Ectodermal cell (in vitro differentiated cells): ENCODE measurements at regions not wholly inside any gene's neighbourhood (a gene's known extent, or its start where the extent isn't known, plus 50 kb on each side); places are given as distances from the start of the nearest gene placed in this dataset.

ENCODE experiments used
- H3K27ac ChIP-seq: 2 replicates; pipeline ENCODE4 v1.7.0; 2013; ENCODE audit warnings: mild to moderate bottlenecking, low read depth, low read length; ENCODE audit not compliant: insufficient read depth, poor library complexity, severe bottlenecking
- H3K27me3 ChIP-seq: 2 replicates; pipeline ENCODE4 v1.7.0; 2013; ENCODE audit warnings: mild to moderate bottlenecking, low read length; ENCODE audit not compliant: insufficient read depth, control insufficient read depth, poor library complexity, severe bottlenecking
- H3K36me3 ChIP-seq: one replicate; pipeline ENCODE4 v1.7.0; 2013; ENCODE audit warnings: low read length; ENCODE audit not compliant: control insufficient read depth, insufficient read depth
- H3K4me1 ChIP-seq: one replicate; pipeline ENCODE4 v1.7.0; 2013; ENCODE audit warnings: low read length; ENCODE audit not compliant: control insufficient read depth, insufficient read depth
- H3K4me3 ChIP-seq: 2 replicates; pipeline ENCODE4 v1.7.0; 2013; ENCODE audit warnings: low read depth, low read length, control low read depth; ENCODE audit not compliant: insufficient read depth
- H3K9me3 ChIP-seq: 2 replicates; pipeline ENCODE4 v1.7.0; 2013; ENCODE audit warnings: mild to moderate bottlenecking, low read length, moderate library complexity; ENCODE audit not compliant: control insufficient read depth
- WGBS, 2 experiments: methylation state at CpG; one replicate each; pipeline ENCODE4 v1.1.7; 2013; ENCODE audit warnings: missing lambda C conversion rate in 2 of 2; 5-methylcytosine and 5-hydroxymethylcytosine counted together

- 92 to 94% methylated on average over 4 of the region's 4 CpGs for WGBS, 2 experiments
- Histone ChIP-seq H3K4me1 (no peaks in the 10 kb centered on the region), H3K4me3 (no peak overlapping the region)
These were observed 429.0 kb upstream of the GRM3 start for GRCh38 chr7:86214734-86215133.

DNA sequence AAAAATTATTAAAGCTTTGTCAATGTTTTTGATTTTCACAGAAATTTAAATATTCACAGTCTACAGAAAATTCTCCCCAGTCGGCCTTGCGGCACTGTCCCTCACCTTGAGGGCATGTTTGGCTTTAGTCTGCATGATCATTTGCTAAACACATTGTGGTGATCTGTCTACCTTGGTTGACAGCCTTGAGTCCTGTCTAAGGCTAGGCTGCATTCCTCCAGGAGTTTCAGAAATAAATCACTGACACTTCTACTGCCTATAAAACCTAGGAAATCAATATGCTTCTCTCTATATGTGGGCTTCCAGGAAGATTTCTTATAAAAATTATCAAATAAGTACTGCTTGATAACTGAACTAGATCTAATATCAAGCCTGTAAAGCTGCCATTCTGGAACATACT is 430.7 kb upstream of the GRM3 start:
- no peaks in the 10 kb centered on the region for H3K4me1 ChIP-seq
- H3K27ac ChIP-seq, result no peak overlapping the region
- no peaks in the 10 kb centered on the region for H3K9me3 ChIP-seq
- WGBS, 2 experiments, result 90 to 97% methylated on average over 2 of the region's 2 CpGs
- no peaks in the 10 kb centered on the region for H3K27me3 ChIP-seq
- no peaks in the 10 kb centered on the region for H3K36me3 ChIP-seq
- no peak overlapping the region for H3K4me3 ChIP-seq

More at GRCh38 chr7:86214734-86215133, 429.0 kb upstream of the GRM3 start:
- Histone ChIP-seq H3K36me3 (no peaks in the 10 kb centered on the region), H3K27me3 (no peaks in the 10 kb centered on the region), H3K27ac (no peak overlapping the region), H3K9me3 (no peaks in the 10 kb centered on the region)

GRCh38 chr7:86209036-86209435 is 434.7 kb upstream of the GRM3 start:
- Histone ChIP-seq H3K27me3 (no peaks in the 10 kb centered on the region), H3K4me3 (no peak overlapping the region), H3K4me1 (no peaks in the 10 kb centered on the region), H3K36me3 (no peaks in the 10 kb centered on the region), H3K9me3 (no peaks in the 10 kb centered on the region), H3K27ac (no peak overlapping the region)
- WGBS, 2 experiments, result 90 to 97% methylated on average over 7 to 8 of the region's 8 CpGs

GRCh38 chr7:86207740-86208139 is 436.0 kb upstream of the GRM3 start:
- Histone ChIP-seq H3K36me3 (no peaks in the 10 kb centered on the region), H3K9me3 (no peaks in the 10 kb centered on the region), H3K4me3 (no peak overlapping the region), H3K27me3 (no peaks in the 10 kb centered on the region), H3K4me1 (no peaks in the 10 kb centered on the region), H3K27ac (no peak overlapping the region)
- 93% methylated on average over 3 of the region's 3 CpGs for WGBS, 2 experiments

DNA sequence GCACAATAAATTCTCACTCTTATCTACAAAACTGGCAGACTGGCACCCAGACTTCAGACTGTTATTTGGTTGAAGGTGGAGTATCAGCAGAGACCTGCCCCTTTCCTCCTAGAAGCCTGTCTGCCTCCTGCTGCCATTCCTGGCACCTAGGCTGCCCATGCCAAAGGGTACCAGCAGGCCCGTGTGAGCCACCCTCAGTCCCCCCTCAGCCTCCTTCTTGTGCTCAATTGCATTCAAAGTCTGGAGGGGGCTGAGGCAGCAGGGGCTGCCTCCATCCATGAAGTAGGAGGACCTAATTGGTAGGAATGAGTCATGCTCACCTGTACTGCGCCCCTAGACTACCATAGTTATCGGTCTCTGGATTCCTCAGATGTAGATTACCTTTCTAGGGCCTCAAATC is 440.9 kb upstream of the GRM3 start:
- 56 to 61% methylated on average over 3 of the region's 3 CpGs for WGBS, 2 experiments
- no peak overlapping the region for H3K27ac ChIP-seq
- no peaks in the 10 kb centered on the region for H3K9me3 ChIP-seq
- no peak overlapping the region for H3K4me3 ChIP-seq
- no peaks in the 10 kb centered on the region for H3K27me3 ChIP-seq
- no peaks in the 10 kb centered on the region for H3K36me3 ChIP-seq
- H3K4me1 ChIP-seq, result no peaks in the 10 kb centered on the region

DNA sequence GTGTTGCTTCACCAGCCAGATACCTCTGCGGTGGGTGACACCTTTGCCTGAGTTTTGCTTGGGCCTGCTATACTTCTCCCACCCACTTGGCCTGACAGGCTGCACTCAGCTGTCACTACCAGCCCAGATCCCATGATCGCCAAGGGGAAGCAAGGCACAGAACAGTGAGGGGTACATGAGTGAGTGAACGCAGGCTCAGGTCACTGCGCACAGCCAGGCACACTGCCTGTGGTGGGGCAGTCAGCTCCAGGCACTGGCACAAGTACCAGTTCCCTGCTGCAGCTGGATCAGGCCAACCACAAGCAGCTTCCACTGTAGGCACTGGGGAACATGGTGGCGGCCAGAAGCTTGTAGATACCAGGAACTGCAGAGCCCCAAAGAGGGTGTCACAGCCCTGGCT is 441.9 kb upstream of the GRM3 start:
- WGBS, 2 experiments, result 96% methylated on average over 5 of the region's 5 CpGs
- H3K9me3 ChIP-seq, result no peaks in the 10 kb centered on the region
- H3K27me3 ChIP-seq, result no peaks in the 10 kb centered on the region
- H3K27ac ChIP-seq, result no peak overlapping the region
- no peak overlapping the region for H3K4me3 ChIP-seq
- H3K36me3 ChIP-seq, result no peaks in the 10 kb centered on the region
- H3K4me1 ChIP-seq, result no peaks in the 10 kb centered on the region

DNA sequence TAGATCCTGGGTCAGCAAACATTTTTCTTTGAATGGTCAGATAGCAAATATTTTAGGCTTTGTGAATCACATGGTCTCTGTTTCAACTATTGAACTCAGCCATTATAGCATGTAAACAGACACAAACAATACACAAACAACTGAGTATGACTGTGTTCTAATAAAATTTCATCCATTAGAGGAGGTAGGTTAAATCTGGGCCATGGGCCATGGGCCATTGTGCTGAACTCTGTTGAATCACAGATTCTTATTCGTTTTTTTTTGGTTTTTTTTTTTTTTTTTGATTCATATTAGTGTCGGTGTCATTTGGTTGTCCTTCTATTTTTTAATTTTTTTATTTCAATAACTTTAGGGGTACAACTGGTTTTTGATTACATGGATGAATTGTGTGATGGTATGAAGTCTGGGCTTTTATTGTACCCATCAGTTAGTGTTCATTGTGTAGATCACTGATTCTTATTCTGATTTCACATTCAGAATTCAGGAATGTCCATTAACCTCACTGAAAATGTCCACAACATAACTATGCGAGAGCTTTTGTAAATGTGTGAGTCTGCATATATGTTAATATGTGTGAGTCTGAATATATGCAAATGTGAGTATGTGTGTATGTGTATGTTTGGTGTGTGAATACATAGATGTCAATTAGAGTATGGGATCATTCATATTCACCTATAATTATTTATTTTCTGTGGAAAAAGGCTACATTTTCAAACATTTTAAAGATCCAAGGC is 443.7 kb upstream of the GRM3 start:
- H3K4me1 ChIP-seq, result no peaks in the 10 kb centered on the region
- H3K4me3 ChIP-seq, result no peak overlapping the region
- no peak overlapping the region for H3K27ac ChIP-seq
- H3K27me3 ChIP-seq, result no peaks in the 10 kb centered on the region
- 92% methylated on average over 2 of the region's 3 CpGs; no CpG with 5 or more reads in 1 of the 2 experiments for WGBS, 2 experiments
- H3K36me3 ChIP-seq, result no peaks in the 10 kb centered on the region
- H3K9me3 ChIP-seq, result no peaks in the 10 kb centered on the region

- Histone ChIP-seq H3K9me3 (no peaks in the 10 kb centered on the region), H3K4me3 (no peak overlapping the region), H3K27ac (no peak overlapping the region), H3K4me1 (no peaks in the 10 kb centered on the region), H3K27me3 (no peaks in the 10 kb centered on the region), H3K36me3 (no peaks in the 10 kb centered on the region)
These were observed 453.4 kb upstream of the GRM3 start for GRCh38 chr7:86190351-86190750.

DNA sequence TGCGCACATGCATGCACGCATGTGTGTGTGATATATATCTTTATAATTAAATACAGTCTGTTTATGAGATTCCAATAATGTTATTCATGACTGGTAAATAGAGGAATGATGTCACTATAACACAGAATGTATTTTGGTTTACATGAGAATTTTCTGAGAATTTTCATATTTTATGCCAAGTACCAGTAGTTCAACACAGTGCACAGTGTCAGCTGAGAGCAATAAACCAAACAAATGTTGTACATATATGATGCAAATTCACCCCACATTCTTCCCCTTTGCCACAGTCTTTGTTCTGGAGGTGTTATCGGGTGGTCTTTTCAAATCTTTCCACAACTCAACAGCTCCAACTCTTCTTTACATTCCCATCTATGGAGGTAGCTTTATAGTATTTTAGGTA is 462.2 kb upstream of the GRM3 start:
- Histone ChIP-seq H3K4me1 (no peaks in the 10 kb centered on the region), H3K4me3 (no peak overlapping the region), H3K27ac (no peak overlapping the region), H3K27me3 (no peaks in the 10 kb centered on the region), H3K36me3 (no peaks in the 10 kb centered on the region), H3K9me3 (no peaks in the 10 kb centered on the region)
- 60 to 92% methylated on average over 2 of the region's 3 CpGs for WGBS, 2 experiments

DNA sequence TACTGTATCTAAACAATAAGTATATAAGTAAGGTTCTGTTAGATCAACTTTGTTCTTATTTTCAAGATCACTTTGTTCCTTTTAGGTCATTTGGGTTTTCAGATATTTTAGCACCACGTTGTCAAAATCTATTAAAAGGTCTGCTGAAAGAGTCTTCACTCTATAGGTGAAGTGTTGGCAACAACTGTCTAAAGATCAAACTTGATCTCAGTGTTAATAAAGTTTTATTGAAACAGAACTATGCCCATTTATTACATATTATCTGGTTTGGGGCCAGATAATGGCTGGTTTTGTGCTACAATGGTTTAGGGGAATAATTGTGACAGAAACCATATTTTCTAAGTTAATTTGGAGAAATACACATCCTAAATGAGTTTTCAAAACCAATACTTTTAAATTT is 478.9 kb upstream of the GRM3 start:
- no peaks in the 10 kb centered on the region for H3K36me3 ChIP-seq

GRCh38 chr7:86158111-86158510 is 485.6 kb upstream of the GRM3 start:
- Histone ChIP-seq H3K27me3 (no peaks in the 10 kb centered on the region), H3K4me1 (no peaks in the 10 kb centered on the region), H3K27ac (no peak overlapping the region), H3K36me3 (no peaks in the 10 kb centered on the region), H3K4me3 (no peak overlapping the region), H3K9me3 (no peaks in the 10 kb centered on the region)
- 96 to 97% methylated on average over 4 of the region's 4 CpGs for WGBS, 2 experiments

More for the DNA sequence above, 478.9 kb upstream of the GRM3 start:
- no peaks in the 10 kb centered on the region for H3K4me1 ChIP-seq
- no peaks in the 10 kb centered on the region for H3K27me3 ChIP-seq
- H3K9me3 ChIP-seq, result no peaks in the 10 kb centered on the region
- no peak overlapping the region for H3K4me3 ChIP-seq
- 93 to 100% methylated on average over 1 of the region's 1 CpG for WGBS, 2 experiments
- H3K27ac ChIP-seq, result no peak overlapping the region
